ENCODE measurements at regions not wholly inside any gene's neighbourhood (a gene's known extent, or its start where the extent isn't known, plus 50 kb on each side); places are given as distances from the start of the nearest gene placed in this dataset.
"Not testable (repeated sequence)": the region's sequence is repeated elsewhere in the genome, so short reads cannot be mapped to it uniquely, and the experiment has no call there.

GRCh38 chr14:70254476-70254961, 65.8 kb upstream of the SLC8A3 start:
- H3K4me3 ChIP-seq (ENCODE audit: low read length) = peak overlapping the region; percentile 36
- DNase-seq (ENCODE audit: low read depth) = peak; percentile 64
- no peak for TF ChIP-seq CTCF (IDR thresholded peaks at IDR 0.05; ENCODE audit: insufficient read depth, low read depth, low read length, missing control alignments)

- not testable (repeated sequence) for H3K4me3 ChIP-seq (ENCODE audit: low read length); DNase-seq (ENCODE audit: low read depth)
Measured at GRCh38 chr14:70253547-70253946, 64.8 kb upstream of the SLC8A3 start.

- no peak for TF ChIP-seq CTCF (IDR thresholded peaks at IDR 0.05; ENCODE audit: insufficient read depth, low read depth, low read length, missing control alignments)
- peak; percentile 23 for DNase-seq (ENCODE audit: low read depth)
- no peak overlapping the region for H3K4me3 ChIP-seq (ENCODE audit: low read length)
Measured at GRCh38 chr14:70245026-70245425, 56.3 kb upstream of the SLC8A3 start.

- no peak for TF ChIP-seq CTCF (IDR thresholded peaks at IDR 0.05; ENCODE audit: insufficient read depth, low read depth, low read length, missing control alignments)
- no peak for DNase-seq (ENCODE audit: low read depth)
- H3K4me3 ChIP-seq (ENCODE audit: low read length) = no peak overlapping the region
Measured at GRCh38 chr14:70239802-70240201, 51.1 kb upstream of the SLC8A3 start.

- H3K4me3 ChIP-seq (ENCODE audit: low read length); DNase-seq (ENCODE audit: low read depth): not testable (repeated sequence)
Measured at GRCh38 chr14:70238635-70239034, 49.9 kb upstream of the SLC8A3 start.
